HEK293 (cell line): ENCODE measurements at regions not wholly inside any gene's neighbourhood (a gene's known extent, or its start where the extent isn't known, plus 50 kb on each side); places are given as distances from the start of the nearest gene placed in this dataset.
"Not testable (repeated sequence)": the region's sequence is repeated elsewhere in the genome, so short reads cannot be mapped to it uniquely, and the experiment has no call there.

ENCODE experiments used
- CTCF ChIA-PET: fragments of 350-600 bp; formaldehyde crosslinking; extraction: SDS; loops from one replicate; lab custom pipeline; 2021; ENCODE audit warnings: antibody characterized with exemption; lab: Yijun Ruan, JAX
- POLR2A ChIA-PET: fragments of 300-600 bp; formaldehyde crosslinking; extraction: SDS; loops from one replicate; lab custom pipeline; 2020; ENCODE audit warnings: antibody characterized with exemption, inconsistent platforms; lab: Yijun Ruan, JAX
- H3K27ac ChIP-seq: fragments of 200-500 bp; sonication (Bioruptor generic); 2 replicates; pipeline ENCODE4 v1.5.1; 2014; ENCODE audit warnings: low read depth, low read length, control low read depth, inconsistent platforms; ENCODE audit errors: extremely low read depth
- H3K36me3 ChIP-seq, 2 experiments: fragments of 200-500 bp in 1 of 2; sonication (Bioruptor generic) in 1 of 2; 1 replicate in 1 of 2; 2 replicates in 1 of 2; pipeline ENCODE4 v1.5.1; 2014 to 2017; ENCODE audit warnings: inconsistent platforms in 2 of 2, low read length in 2 of 2; ENCODE audit not compliant: control insufficient read depth in 2 of 2, insufficient read depth in 1 of 2
- H3K4me1 ChIP-seq: fragments of 200-500 bp; sonication (Bioruptor generic); 2 replicates; pipeline ENCODE4 v1.5.1; 2014; ENCODE audit warnings: mild to moderate bottlenecking, low read length, inconsistent platforms; ENCODE audit not compliant: control insufficient read depth, insufficient read depth
- H3K4me3 ChIP-seq: 2 replicates; pipeline ENCODE4 v1.5.1; 2011; ENCODE audit warnings: low read depth, mild to moderate bottlenecking, control low read depth, low read length, moderate library complexity
- H3K9me3 ChIP-seq: fragments of 200-500 bp; sonication (Bioruptor generic); 2 replicates; pipeline ENCODE4 v1.5.1; 2014; ENCODE audit warnings: low read depth, low read length, inconsistent platforms; ENCODE audit not compliant: control insufficient read depth, insufficient read depth
- FEZF1 ChIP-seq: fragments of 450-650 bp; formaldehyde crosslinking; IDR thresholded peaks from 2 replicates; pipeline ENCODE4 v1.5.1; 2016; ENCODE audit warnings: missing biosample characterization, missing genetic modification characterization
- MEIS1 ChIP-seq: sonication (generic); formaldehyde crosslinking; IDR thresholded peaks from 2 replicates; pipeline ENCODE4 v1.8.1; 2022; ENCODE audit warnings: missing genetic modification reagents, mild to moderate bottlenecking, borderline replicate concordance
- YY2 ChIP-seq: fragments of 450-650 bp; formaldehyde crosslinking; IDR thresholded peaks from 2 replicates; pipeline ENCODE4 v1.5.1; 2016; ENCODE audit warnings: missing biosample characterization, missing genetic modification characterization
- ZIC2 ChIP-seq: fragments of 450-650 bp; formaldehyde crosslinking; IDR thresholded peaks from 2 replicates; pipeline ENCODE4 v1.5.1; 2016; ENCODE audit warnings: missing biosample characterization, missing genetic modification characterization
- ZNF148 ChIP-seq: fragments of 450-650 bp; formaldehyde crosslinking; IDR thresholded peaks from 2 replicates; pipeline ENCODE4 v1.5.0; 2017; ENCODE audit warnings: missing biosample characterization, missing genetic modification characterization, borderline replicate concordance
- ZNF266 ChIP-seq: fragments of 450-650 bp; formaldehyde crosslinking; IDR thresholded peaks from 2 replicates; pipeline ENCODE4 v1.5.1; 2016; ENCODE audit warnings: missing biosample characterization, missing genetic modification characterization, low read depth
- ZNF362 ChIP-seq: fragments of 450-650 bp; formaldehyde crosslinking; IDR thresholded peaks from 2 replicates; pipeline ENCODE4 v1.5.1; 2016; ENCODE audit warnings: missing biosample characterization, missing genetic modification characterization
- ZNF473 ChIP-seq: fragments of 450-650 bp; formaldehyde crosslinking; IDR thresholded peaks from 2 replicates; pipeline ENCODE4 v1.5.1; 2017; ENCODE audit warnings: missing biosample characterization, missing genetic modification characterization
- ZNF529 ChIP-seq: fragments of 450-650 bp; formaldehyde crosslinking; IDR thresholded peaks from 2 replicates; pipeline ENCODE4 v1.5.1; 2017; ENCODE audit warnings: missing genetic modification characterization, missing biosample characterization; ENCODE audit not compliant: insufficient replicate concordance
- ZNF585B ChIP-seq: fragments of 450-650 bp; formaldehyde crosslinking; IDR thresholded peaks from 2 replicates; pipeline ENCODE4 v1.5.1; 2016; ENCODE audit warnings: missing biosample characterization, missing genetic modification characterization
- ZNF610 ChIP-seq: fragments of 450-650 bp; formaldehyde crosslinking; IDR thresholded peaks from 2 replicates; pipeline ENCODE4 v1.5.1; 2016; ENCODE audit warnings: missing biosample characterization, missing genetic modification characterization, borderline replicate concordance
- ZNF623 ChIP-seq: fragments of 450-650 bp; formaldehyde crosslinking; IDR thresholded peaks from 2 replicates; pipeline ENCODE4 v1.5.1; 2016; ENCODE audit warnings: missing biosample characterization, missing genetic modification characterization
- ZNF658 ChIP-seq: fragments of 450-650 bp; formaldehyde crosslinking; IDR thresholded peaks from 2 replicates; pipeline ENCODE4; 2016; ENCODE audit warnings: missing biosample characterization, missing genetic modification characterization

DNA sequence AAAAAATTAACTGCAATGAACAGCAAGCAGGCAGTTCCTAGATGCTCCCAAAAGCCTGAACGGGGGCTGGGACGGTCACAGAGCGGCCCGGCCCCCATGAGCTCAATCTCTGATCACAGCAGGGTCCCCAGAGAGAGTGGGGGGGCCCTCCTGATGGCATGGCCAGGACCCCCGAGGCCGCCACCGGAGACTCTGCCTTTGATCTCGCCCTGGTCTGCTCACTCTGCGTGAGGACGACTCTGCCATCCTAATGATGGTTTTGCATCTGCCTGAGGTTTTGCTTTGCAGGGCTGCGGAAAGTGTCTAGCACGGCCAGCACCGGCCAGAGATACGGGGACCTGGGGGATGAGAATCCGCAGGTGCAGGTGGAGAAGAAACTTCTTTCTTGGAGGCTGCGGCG, 103.8 kb downstream of the SHOX start (continued):
- TF ChIP-seq ZNF610 (tag by site-specific recombination) = no peak

GRCh38 chrX:733961-734360, 103.4 kb downstream of the SHOX start:
- TF ChIP-seq ZNF658 (tag by site-specific recombination) (no peak), FEZF1 (tag by site-specific recombination) (no peak), ZIC2 (tag by site-specific recombination) (no peak), ZNF585B (tag by site-specific recombination) (no peak), ZNF473 (tag by site-specific recombination) (no peak), ZNF623 (tag by site-specific recombination) (no peak)
- TF ChIP-seq, all 188 proteins: peak for 0
- Histone ChIP-seq H3K4me3 (no peak overlapping the region), H3K27ac (no peak overlapping the region), H3K4me1 (no peaks in the 10 kb centered on the region), H3K36me3 (no peaks in the 10 kb centered on the region), H3K9me3 (no peaks in the 10 kb centered on the region)
- ChIA-PET CTCF (no interaction called here), POLR2A (no interaction called here)

DNA sequence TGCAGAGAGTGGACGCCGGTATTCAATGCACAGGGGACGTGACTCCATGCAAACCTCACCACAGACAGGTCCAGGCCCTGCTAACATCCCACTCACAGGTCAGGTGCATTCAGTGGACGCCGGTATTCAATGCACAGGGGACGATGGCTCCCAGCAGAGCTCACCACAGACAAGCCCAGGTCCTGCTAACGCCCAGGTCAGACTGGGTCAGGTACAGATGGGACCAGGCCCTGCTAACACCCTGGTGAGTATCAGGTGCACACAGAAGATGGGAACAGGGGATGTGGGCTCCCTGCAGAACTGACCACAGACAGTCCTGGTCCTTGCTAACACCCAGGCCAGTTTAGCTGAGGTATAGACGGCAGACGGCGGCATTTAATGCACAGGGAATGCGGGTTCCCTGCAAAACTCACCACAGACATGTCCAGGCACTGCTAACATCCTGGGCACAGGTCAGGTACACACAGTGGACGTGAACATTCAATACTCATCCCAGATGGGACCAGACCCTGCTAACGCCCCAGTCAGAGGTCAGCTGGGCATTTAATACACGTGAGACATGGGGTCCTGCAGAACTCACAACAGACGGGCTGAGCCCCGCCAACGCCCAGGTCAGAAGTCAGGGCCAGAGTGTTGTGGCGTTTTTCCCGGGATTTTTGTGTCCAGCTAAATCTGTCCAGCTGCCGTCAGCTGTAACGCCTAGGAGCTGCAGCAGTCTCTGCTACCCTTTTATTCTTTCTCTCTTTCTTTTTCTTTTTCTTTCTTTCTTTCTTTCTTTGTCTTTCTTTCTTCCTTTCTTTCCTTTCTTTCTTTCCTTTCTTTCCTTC, 99.2 kb downstream of the SHOX start:
- Histone ChIP-seq H3K4me1 (no peaks in the 10 kb centered on the region), H3K36me3 (no peaks in the 10 kb centered on the region), H3K9me3 (no peaks in the 10 kb centered on the region), H3K27ac (no peak overlapping the region), H3K4me3 (no peak overlapping the region)
- POLR2A ChIA-PET = no interaction called here
- CTCF ChIA-PET = no interaction called here
- TF ChIP-seq ZNF148 (tag by site-specific recombination) = no peak
- TF ChIP-seq ZNF362 (tag by site-specific recombination) = no peak
- TF ChIP-seq YY2 (tag by site-specific recombination) = no peak
- no peak for TF ChIP-seq ZNF529 (tag by site-specific recombination)
- TF ChIP-seq ZNF266 = no peak
- TF ChIP-seq MEIS1 (CRISPR knock-in tag) = no peak

GRCh38 chrX:729101-729500, 98.5 kb downstream of the SHOX start:
- POLR2A ChIA-PET, H3K36me3 ChIP-seq, H3K9me3 ChIP-seq, CTCF ChIA-PET, H3K27ac ChIP-seq, H3K4me1 ChIP-seq, H3K4me3 ChIP-seq: not testable (repeated sequence)

- H3K4me1 ChIP-seq, CTCF ChIA-PET, H3K4me3 ChIP-seq, H3K27ac ChIP-seq, POLR2A ChIA-PET, H3K9me3 ChIP-seq, H3K36me3 ChIP-seq: not testable (repeated sequence)
Measured at GRCh38 chrX:728639-729038, 98.0 kb downstream of the SHOX start.
